CD4-positive, alpha-beta T cell (primary cell): ENCODE measurements at regions not wholly inside any gene's neighbourhood (a gene's known extent, or its start where the extent isn't known, plus 50 kb on each side); places are given as distances from the start of the nearest gene placed in this dataset.

Source experiments
- ATAC-seq: fragments of 200-7000 bp; cut with Tn5 transposase; one replicate; pipeline ENCODE4 v1.10.0; 2022; ENCODE audit warnings: mild to moderate bottlenecking; ENCODE audit not compliant: poor library complexity
- CTCF ChIA-PET: fragments of 350-600 bp; sonication (Branson Sonifier 250); formaldehyde crosslinking; loops from one replicate; lab custom pipeline; 2021; ENCODE audit warnings: antibody characterized with exemption, inconsistent platforms; lab: Charles Lee
- POLR2A ChIA-PET: fragments of 350-600 bp; sonication (Branson Sonifier 250); formaldehyde crosslinking; loops from one replicate; lab custom pipeline; 2021; ENCODE audit warnings: antibody characterized with exemption, inconsistent platforms; lab: Charles Lee
- DNase-seq, 14 experiments: peaks; one replicate each; pipeline ENCODE4 v3.0.0-alpha.2; 2013 to 2020; ENCODE audit warnings: mixed read lengths in 2 of 14
- H3K27ac ChIP-seq, 2 donors: one replicate each; pipeline versions ENCODE4 v1.5.1 to v1.7.0; 2013; ENCODE audit warnings: low read length in 2 of 2, low read depth in 1 of 2, mild to moderate bottlenecking in 1 of 2
- H3K27me3 ChIP-seq, 2 experiments: 1 replicate in 1 of 2; 2 replicates in 1 of 2; pipeline versions ENCODE4 v1.6.1 to v1.7.0; 2013; ENCODE audit warnings: low read length in 2 of 2, control low read depth in 1 of 2, mild to moderate bottlenecking in 1 of 2, moderate library complexity in 1 of 2; ENCODE audit not compliant: insufficient read depth in 2 of 2, control insufficient read depth in 1 of 2
- H3K36me3 ChIP-seq: one replicate; pipeline ENCODE4 v1.6.1; 2013; ENCODE audit warnings: low read length, control low read depth; ENCODE audit not compliant: insufficient read depth
- H3K4me1 ChIP-seq: one replicate; pipeline ENCODE4 v1.6.1; 2013; ENCODE audit warnings: low read length, control low read depth; ENCODE audit not compliant: insufficient read depth
- H3K4me3 ChIP-seq: one replicate; pipeline ENCODE4 v1.5.1; 2013; ENCODE audit warnings: mild to moderate bottlenecking, low read length, moderate library complexity
- H3K9me3 ChIP-seq, 2 experiments: 1 replicate in 1 of 2; 2 replicates in 1 of 2; pipeline versions ENCODE4 v1.6.1 to v1.7.0; 2013; ENCODE audit warnings: low read length in 2 of 2, mild to moderate bottlenecking in 2 of 2, control low read depth in 1 of 2, moderate library complexity in 1 of 2; ENCODE audit not compliant: control insufficient read depth in 1 of 2, insufficient read depth in 1 of 2
- H3K27ac Mint-ChIP-seq: one replicate; pipeline ENCODE4 v1.8.0; 2020; ENCODE audit warnings: mixed read lengths
- H3K27me3 Mint-ChIP-seq: one replicate; pipeline ENCODE4 v1.8.0; 2021; ENCODE audit warnings: mixed read lengths
- H3K36me3 Mint-ChIP-seq: one replicate; pipeline ENCODE4 v1.8.0; 2021; ENCODE audit warnings: low read depth, mixed read lengths
- H3K4me1 Mint-ChIP-seq: one replicate; pipeline ENCODE4 v1.8.0; 2021; ENCODE audit warnings: low read depth, mixed read lengths
- H3K4me3 Mint-ChIP-seq: one replicate; pipeline ENCODE4 v1.8.0; 2020; ENCODE audit warnings: mild to moderate bottlenecking, mixed read lengths
- H3K9me3 Mint-ChIP-seq: one replicate; pipeline ENCODE4 v1.8.0; 2020; ENCODE audit warnings: mixed read lengths
- intact Hi-C, 2 experiments: fragments of 100-400 bp; cut with DNase I in 1 of 2; cut with micrococcal nuclease in 1 of 2; formaldehyde crosslinking; loops; one replicate each; pipeline versions ENCODE4 v1.15.1 to v1.9.0; 2023 to 2025; cut with DNase I, micrococcal nuclease
- TF ChIP-seq, protein P1 (sequence below): fragments of 200-600 bp; IDR thresholded peaks from one replicate; pipeline ENCODE4 v1.8.0; 2022; ENCODE audit warnings: antibody characterized with exemption, mild to moderate bottlenecking

DNA sequence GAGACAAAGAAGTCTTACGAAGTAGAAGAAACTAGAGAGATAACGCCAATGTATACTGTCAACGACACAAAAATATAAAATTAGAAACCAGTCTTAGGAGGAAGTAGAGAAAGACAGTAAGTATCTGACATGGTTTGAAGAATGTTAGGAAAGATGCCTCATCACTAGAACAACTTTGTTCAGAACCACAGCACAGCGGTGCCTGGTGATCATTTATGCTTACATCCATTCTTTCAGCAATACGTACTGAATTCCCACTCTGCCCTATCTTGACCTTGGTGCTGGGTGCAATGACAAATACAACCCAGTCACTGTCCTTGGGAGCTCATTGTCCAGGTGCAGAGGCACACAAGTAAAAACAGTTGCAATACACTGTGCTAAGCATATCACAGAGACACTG is 104.4 kb downstream of the TM2D1 start:
- no peaks in the 10 kb centered on the region for H3K4me1 ChIP-seq
- no peak for DNase-seq
- ChIA-PET CTCF (no interaction called here), POLR2A (no interaction called here)
- no peak overlapping the region for H3K4me3 Mint-ChIP-seq
- H3K4me1 Mint-ChIP-seq = no peaks in the 10 kb centered on the region
- H3K27me3 Mint-ChIP-seq = no peaks in the 10 kb centered on the region
- no peaks in the 10 kb centered on the region for H3K9me3 Mint-ChIP-seq
- no peaks in the 10 kb centered on the region for H3K9me3 ChIP-seq
- no peak overlapping the region for H3K4me3 ChIP-seq
- no peak overlapping the region for H3K27ac ChIP-seq
- no peaks in the 10 kb centered on the region for H3K27me3 ChIP-seq
- no peak for ATAC-seq
- H3K36me3 ChIP-seq = no peaks in the 10 kb centered on the region
- TF ChIP-seq, protein P1, sequence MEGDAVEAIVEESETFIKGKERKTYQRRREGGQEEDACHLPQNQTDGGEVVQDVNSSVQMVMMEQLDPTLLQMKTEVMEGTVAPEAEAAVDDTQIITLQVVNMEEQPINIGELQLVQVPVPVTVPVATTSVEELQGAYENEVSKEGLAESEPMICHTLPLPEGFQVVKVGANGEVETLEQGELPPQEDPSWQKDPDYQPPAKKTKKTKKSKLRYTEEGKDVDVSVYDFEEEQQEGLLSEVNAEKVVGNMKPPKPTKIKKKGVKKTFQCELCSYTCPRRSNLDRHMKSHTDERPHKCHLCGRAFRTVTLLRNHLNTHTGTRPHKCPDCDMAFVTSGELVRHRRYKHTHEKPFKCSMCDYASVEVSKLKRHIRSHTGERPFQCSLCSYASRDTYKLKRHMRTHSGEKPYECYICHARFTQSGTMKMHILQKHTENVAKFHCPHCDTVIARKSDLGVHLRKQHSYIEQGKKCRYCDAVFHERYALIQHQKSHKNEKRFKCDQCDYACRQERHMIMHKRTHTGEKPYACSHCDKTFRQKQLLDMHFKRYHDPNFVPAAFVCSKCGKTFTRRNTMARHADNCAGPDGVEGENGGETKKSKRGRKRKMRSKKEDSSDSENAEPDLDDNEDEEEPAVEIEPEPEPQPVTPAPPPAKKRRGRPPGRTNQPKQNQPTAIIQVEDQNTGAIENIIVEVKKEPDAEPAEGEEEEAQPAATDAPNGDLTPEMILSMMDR = no peak
- intact Hi-C loops = no loop called here
- no peak overlapping the region for H3K27ac Mint-ChIP-seq
- H3K36me3 Mint-ChIP-seq = no peaks in the 10 kb centered on the region

DNA sequence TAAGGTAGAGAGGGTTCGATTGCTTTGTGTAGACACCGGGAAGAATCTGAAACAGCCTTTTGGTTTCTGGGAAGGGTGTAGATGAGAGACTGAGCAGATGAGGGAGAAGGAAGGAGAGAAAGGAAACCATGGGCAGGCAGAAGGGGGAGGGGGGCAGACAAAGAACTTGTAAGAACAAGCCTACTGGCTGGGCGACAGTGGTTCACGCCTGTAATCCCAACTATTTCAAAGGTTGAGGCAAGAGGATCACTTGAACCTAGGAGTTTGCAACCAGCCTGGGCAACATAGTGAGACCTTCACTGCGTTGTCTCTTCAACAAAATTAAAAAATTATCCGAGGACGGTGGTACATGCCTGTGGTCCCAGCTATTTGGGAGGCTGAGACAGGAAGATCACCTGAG is 106.2 kb downstream of the TM2D1 start:
- Mint-ChIP-seq H3K36me3 (no peaks in the 10 kb centered on the region), H3K27ac (no peak overlapping the region), H3K27me3 (no peaks in the 10 kb centered on the region), H3K4me3 (no peak overlapping the region), H3K9me3 (no peaks in the 10 kb centered on the region), H3K4me1 (no peaks in the 10 kb centered on the region)
- Histone ChIP-seq H3K9me3 (no peaks in the 10 kb centered on the region), H3K27ac (no peak overlapping the region), H3K4me1 (no peaks in the 10 kb centered on the region), H3K4me3 (no peak overlapping the region), H3K36me3 (no peaks in the 10 kb centered on the region), H3K27me3 (no peaks in the 10 kb centered on the region)
- DNase-seq = no peak
- no peak for ATAC-seq
- TF ChIP-seq, protein P1 = no peak
- intact Hi-C loops = no loop called here
- ChIA-PET POLR2A (no interaction called here), CTCF (no interaction called here)

DNA sequence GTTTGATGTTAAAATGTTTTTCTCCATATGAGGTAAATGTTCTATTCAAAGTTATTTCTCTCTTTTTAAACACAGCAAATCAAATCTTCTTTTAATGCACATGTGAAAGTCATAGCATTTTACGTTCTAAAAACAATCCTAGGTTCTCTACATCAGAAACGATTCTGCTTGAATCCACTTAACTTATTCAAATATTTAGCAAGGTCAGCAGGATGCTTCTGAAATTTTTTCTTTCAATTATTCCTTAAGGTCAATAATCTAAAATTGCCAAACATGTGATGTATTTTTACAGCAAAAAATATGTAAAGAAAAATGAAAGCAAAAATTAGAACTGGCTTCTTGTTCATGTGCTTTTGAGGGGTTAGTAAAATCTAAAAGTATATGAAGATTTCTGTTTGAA is 106.7 kb downstream of the TM2D1 start:
- ATAC-seq = no peak
- Histone ChIP-seq H3K27me3 (no peaks in the 10 kb centered on the region), H3K36me3 (no peaks in the 10 kb centered on the region), H3K4me1 (no peaks in the 10 kb centered on the region), H3K9me3 (no peaks in the 10 kb centered on the region), H3K27ac (no peak overlapping the region), H3K4me3 (no peak overlapping the region)
- Mint-ChIP-seq H3K4me3 (no peak overlapping the region), H3K9me3 (no peaks in the 10 kb centered on the region), H3K27ac (no peak overlapping the region), H3K4me1 (no peaks in the 10 kb centered on the region), H3K27me3 (no peaks in the 10 kb centered on the region), H3K36me3 (no peaks in the 10 kb centered on the region)
- POLR2A ChIA-PET = no interaction called here
- TF ChIP-seq, protein P1 = no peak
- intact Hi-C loops = no loop called here
- no peak for DNase-seq
- CTCF ChIA-PET = no interaction called here
